HL-60 (cell line): ENCODE measurements at regions not wholly inside any gene's neighbourhood (a gene's known extent, or its start where the extent isn't known, plus 50 kb on each side); places are given as distances from the start of the nearest gene placed in this dataset.

Source experiments
- DNase-seq, 2 experiments: peaks; one replicate each; pipeline ENCODE4 v3.0.0-alpha.2; 2010 to 2020; ENCODE audit warnings: low read depth in 1 of 2, low spot score in 1 of 2
- H3K27ac ChIP-seq: fragments of 250-450 bp; sonication (Bioruptor Pico); replicated peaks from 2 replicates; pipeline ENCODE4 v1.5.1; 2020; ENCODE audit warnings: mild to moderate bottlenecking, moderate library complexity
- H3K27me3 ChIP-seq: fragments of 250-450 bp; sonication (Bioruptor Pico); 2 replicates; pipeline ENCODE4 v1.5.1; 2021; ENCODE audit warnings: mild to moderate bottlenecking, moderate library complexity; ENCODE audit not compliant: insufficient read depth, poor library complexity, severe bottlenecking
- H3K4me3 ChIP-seq: replicated peaks from 2 replicates; pipeline ENCODE4 v1.5.1; 2011; ENCODE audit warnings: mild to moderate bottlenecking, control low read depth, low read length; ENCODE audit not compliant: insufficient read depth
- CTCF ChIP-seq: IDR thresholded peaks from one replicate; pipeline ENCODE4 v1.5.1; 2011; ENCODE audit warnings: low read length, control low read depth, inconsistent platforms; ENCODE audit not compliant: insufficient read depth
- GABPA ChIP-seq: IDR thresholded peaks from 2 replicates; pipeline ENCODE4 v1.6.1; 2012; ENCODE audit warnings: low read depth
- POLR2AphosphoS5 ChIP-seq: IDR thresholded peaks from 2 replicates; pipeline ENCODE4 v1.6.1; 2012; ENCODE audit warnings: low read depth
- REST ChIP-seq: IDR thresholded peaks from 2 replicates; pipeline ENCODE4 v1.6.1; 2012; ENCODE audit warnings: low read depth; ENCODE audit not compliant: insufficient replicate concordance
- SPI1 ChIP-seq: IDR thresholded peaks from 2 replicates; pipeline ENCODE4 v1.6.1; 2012; ENCODE audit warnings: low read depth, mild to moderate bottlenecking, borderline replicate concordance

GRCh38 chr1:228957535-228957934, 222.3 kb downstream of the RHOU start:
- TF ChIP-seq SPI1, result no peak
- no peak for TF ChIP-seq CTCF
- no peak for TF ChIP-seq POLR2AphosphoS5
- TF ChIP-seq REST, result no peak
- TF ChIP-seq GABPA, result no peak
- Histone ChIP-seq H3K4me3 (no peak overlapping the region), H3K27ac (no peak overlapping the region), H3K27me3 (no peaks in the 10 kb centered on the region)
- no peak for DNase-seq

- Histone ChIP-seq H3K27me3 (no peaks in the 10 kb centered on the region), H3K4me3 (no peak overlapping the region), H3K27ac (no peak overlapping the region)
- DNase-seq, result no peak
- TF ChIP-seq REST (no peak), SPI1 (no peak), GABPA (no peak), POLR2AphosphoS5 (no peak), CTCF (no peak)
These were observed 222.8 kb downstream of the RHOU start for GRCh38 chr1:228958121-228958520.

- DNase-seq, result no peak
- no peaks in the 10 kb centered on the region for H3K27me3 ChIP-seq
- H3K4me3 ChIP-seq, result no peak overlapping the region
- no peak for TF ChIP-seq CTCF
- TF ChIP-seq GABPA, result no peak
- no peak for TF ChIP-seq POLR2AphosphoS5
- TF ChIP-seq REST, result no peak
- TF ChIP-seq SPI1, result no peak
- H3K27ac ChIP-seq, result no peak overlapping the region
These were observed 223.5 kb downstream of the RHOU start for GRCh38 chr1:228958741-228959140.
